ENCODE measurements at regions not wholly inside any gene's neighbourhood (a gene's known extent, or its start where the extent isn't known, plus 50 kb on each side); places are given as distances from the start of the nearest gene placed in this dataset.
A peak's percentile ranks its signal among the peaks of the same experiment; 100 is the strongest.
"Not testable (repeated sequence)": the region's sequence is repeated elsewhere in the genome, so short reads cannot be mapped to it uniquely, and the experiment has no call there.

- H3K9me3 Mint-ChIP-seq; ATAC-seq (replicated peaks); H3K36me3 Mint-ChIP-seq (ENCODE audit: insufficient read depth); H3K4me3 Mint-ChIP-seq; H3K4me1 Mint-ChIP-seq (ENCODE audit: low read depth in 2 of 2); H3K27ac Mint-ChIP-seq; DNase-seq: not testable (repeated sequence)
- peaks cover 0 to 54% of the 10 kb centered on the region in 2 donors for H3K27me3 Mint-ChIP-seq
Measured at GRCh38 chr17:79547171-79547570, 63.7 kb downstream of the RBFOX3 start.

DNA sequence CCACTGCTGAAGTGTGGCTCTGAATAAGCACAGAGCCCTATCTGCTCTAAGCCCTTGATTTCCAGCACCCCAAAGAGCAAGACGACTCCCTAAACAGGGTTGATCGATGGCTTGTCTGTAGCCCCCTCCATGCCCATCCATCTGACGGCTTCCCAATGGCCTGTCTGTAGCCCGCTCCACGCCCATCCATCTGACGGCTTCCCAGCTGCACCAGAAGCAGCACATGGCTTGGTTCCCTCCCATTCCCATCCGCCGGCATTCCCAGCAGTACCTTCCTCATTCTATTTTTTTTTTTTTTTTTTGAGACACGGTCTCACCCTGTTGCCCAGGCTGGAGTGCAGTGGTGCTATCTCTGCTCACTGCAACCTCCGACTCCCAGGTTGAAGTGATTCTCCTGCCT, 64.5 kb downstream of the RBFOX3 start:
- Mint-ChIP-seq H3K27me3 (peaks cover 0 to 54% of the 10 kb centered on the region in 2 donors), H3K27ac (peak overlapping the region in 1 of 2 donors; percentile 3), H3K9me3 (no peaks in the 10 kb centered on the region), H3K4me3 (no peak overlapping the region), H3K36me3 (ENCODE audit: insufficient read depth) (no peaks in the 10 kb centered on the region), H3K4me1 (ENCODE audit: low read depth in 2 of 2) (no peaks in the 10 kb centered on the region)
- no peak for DNase-seq
- no peak for ATAC-seq (replicated peaks)

- H3K27ac Mint-ChIP-seq: peak overlapping the region in 1 of 2 donors; percentile 7
- ATAC-seq (replicated peaks) (no peak), DNase-seq (no peak)
- H3K4me3 Mint-ChIP-seq: no peak overlapping the region
- no peaks in the 10 kb centered on the region for H3K9me3 Mint-ChIP-seq
- no peaks in the 10 kb centered on the region for H3K36me3 Mint-ChIP-seq (ENCODE audit: insufficient read depth)
- no peaks in the 10 kb centered on the region for H3K4me1 Mint-ChIP-seq (ENCODE audit: low read depth in 2 of 2)
- peaks cover 0 to 55% of the 10 kb centered on the region in 2 donors for H3K27me3 Mint-ChIP-seq
Measured at GRCh38 chr17:79545251-79546005, 65.4 kb downstream of the RBFOX3 start.

GRCh38 chr17:79544142-79544914, 66.5 kb downstream of the RBFOX3 start:
- H3K4me3 Mint-ChIP-seq: no peak overlapping the region
- no peak for ATAC-seq (replicated peaks)
- H3K36me3 Mint-ChIP-seq (ENCODE audit: insufficient read depth): no peaks in the 10 kb centered on the region
- no peaks in the 10 kb centered on the region for H3K9me3 Mint-ChIP-seq
- H3K27me3 Mint-ChIP-seq: peaks cover 0 to 61% of the 10 kb centered on the region in 2 donors
- DNase-seq: no peak
- no peaks in the 10 kb centered on the region for H3K4me1 Mint-ChIP-seq (ENCODE audit: low read depth in 2 of 2)
- H3K27ac Mint-ChIP-seq: peak overlapping the region in 1 of 2 donors; percentile 52

- ATAC-seq (replicated peaks): no peak
- H3K27me3 Mint-ChIP-seq: peaks cover 0 to 57% of the 10 kb centered on the region in 2 donors
Measured at GRCh38 chr17:79543531-79543930, 67.3 kb downstream of the RBFOX3 start.

DNA sequence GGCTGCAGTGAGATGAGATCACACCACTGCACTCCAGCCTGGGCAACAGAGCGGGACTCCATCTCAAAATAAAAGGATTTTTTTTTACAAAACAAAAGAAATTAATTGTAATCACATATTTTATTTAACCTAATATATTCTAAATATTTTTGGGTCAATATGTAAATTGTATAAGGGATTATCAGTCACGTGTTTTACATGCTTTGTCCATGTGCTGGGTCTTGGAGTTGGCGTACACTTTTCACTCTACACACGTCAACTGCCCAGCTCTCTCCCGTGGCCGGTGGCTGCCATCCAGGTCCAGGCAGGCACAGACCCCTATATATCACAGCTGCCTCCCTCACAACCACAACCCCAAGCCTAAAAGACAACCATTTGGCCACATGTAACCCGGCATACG, 68.1 kb downstream of the RBFOX3 start:
- ATAC-seq (replicated peaks) (no peak), DNase-seq (no peak)
- Mint-ChIP-seq H3K27me3 (peaks cover 0 to 58% of the 10 kb centered on the region in 2 donors), H3K9me3 (no peaks in the 10 kb centered on the region), H3K4me1 (ENCODE audit: low read depth in 2 of 2) (no peaks in the 10 kb centered on the region), H3K4me3 (no peak overlapping the region), H3K36me3 (ENCODE audit: insufficient read depth) (no peaks in the 10 kb centered on the region), H3K27ac (no peak overlapping the region)

More at GRCh38 chr17:79543531-79543930, 67.3 kb downstream of the RBFOX3 start:
- Mint-ChIP-seq H3K4me3 (no peak overlapping the region), H3K9me3 (no peaks in the 10 kb centered on the region), H3K36me3 (ENCODE audit: insufficient read depth) (no peaks in the 10 kb centered on the region), H3K4me1 (ENCODE audit: low read depth in 2 of 2) (no peaks in the 10 kb centered on the region), H3K27ac (no peak overlapping the region)
- DNase-seq: no peak

GRCh38 chr17:79541056-79541850, 69.6 kb downstream of the RBFOX3 start:
- Mint-ChIP-seq H3K27me3 (peaks cover 0 to 66% of the 10 kb centered on the region in 2 donors), H3K9me3 (no peaks in the 10 kb centered on the region), H3K4me1 (ENCODE audit: low read depth in 2 of 2) (no peaks in the 10 kb centered on the region), H3K27ac (no peak overlapping the region), H3K4me3 (no peak overlapping the region), H3K36me3 (ENCODE audit: insufficient read depth) (no peaks in the 10 kb centered on the region)
- DNase-seq (no peak), ATAC-seq (replicated peaks) (no peak)

DNA sequence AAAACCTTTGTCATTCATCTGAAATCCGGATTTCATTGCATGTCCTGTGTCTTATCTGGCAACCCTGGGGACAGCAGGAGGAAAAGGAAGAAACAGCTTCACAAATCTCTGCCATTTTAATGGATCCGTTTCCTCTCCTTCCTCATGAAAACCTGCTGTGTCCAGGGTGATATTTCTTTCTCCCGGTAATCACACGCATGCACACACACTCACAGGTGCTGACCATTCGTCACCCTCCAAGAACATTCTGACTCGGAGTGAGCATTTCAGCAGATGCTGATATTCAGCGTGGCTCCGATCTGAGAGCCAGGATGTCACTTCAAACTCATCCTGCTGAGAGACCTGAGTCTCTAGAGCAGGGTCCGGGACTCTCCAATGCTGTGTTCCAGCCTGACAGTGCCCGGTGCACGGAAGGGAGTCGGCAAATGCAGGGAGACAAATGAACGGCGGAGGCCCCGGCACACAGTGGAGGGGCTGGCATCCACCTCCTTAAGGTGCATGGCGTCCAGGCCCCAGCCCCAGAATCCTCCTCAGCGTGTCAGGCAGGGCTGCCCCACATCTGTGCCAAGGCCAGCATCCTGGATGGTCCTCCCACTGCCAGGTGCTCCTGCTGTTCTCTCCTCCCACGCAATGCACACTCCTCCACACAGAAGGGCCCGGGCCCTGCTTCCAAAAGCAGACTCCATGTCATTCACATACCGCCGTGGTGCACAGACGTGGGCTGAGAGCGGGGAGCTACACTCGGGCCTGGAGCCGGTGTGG, 70.7 kb downstream of the RBFOX3 start:
- H3K36me3 Mint-ChIP-seq (ENCODE audit: insufficient read depth): no peaks in the 10 kb centered on the region
- no peaks in the 10 kb centered on the region for H3K4me1 Mint-ChIP-seq (ENCODE audit: low read depth in 2 of 2)
- H3K27ac Mint-ChIP-seq: no peak overlapping the region
- ATAC-seq (replicated peaks): no peak
- H3K27me3 Mint-ChIP-seq: peaks cover 0 to 64% of the 10 kb centered on the region in 2 donors
- no peak for DNase-seq
- no peak overlapping the region for H3K4me3 Mint-ChIP-seq
- H3K9me3 Mint-ChIP-seq: no peaks in the 10 kb centered on the region

- no peaks in the 10 kb centered on the region for H3K36me3 Mint-ChIP-seq (ENCODE audit: insufficient read depth)
- peaks cover 0 to 60% of the 10 kb centered on the region in 2 donors for H3K27me3 Mint-ChIP-seq
- H3K4me3 Mint-ChIP-seq: no peak overlapping the region
- DNase-seq (no peak), ATAC-seq (replicated peaks) (no peak)
- no peaks in the 10 kb centered on the region for H3K9me3 Mint-ChIP-seq
- H3K27ac Mint-ChIP-seq: no peak overlapping the region
- no peaks in the 10 kb centered on the region for H3K4me1 Mint-ChIP-seq (ENCODE audit: low read depth in 2 of 2)
Measured at GRCh38 chr17:79538291-79538690, 72.6 kb downstream of the RBFOX3 start.

DNA sequence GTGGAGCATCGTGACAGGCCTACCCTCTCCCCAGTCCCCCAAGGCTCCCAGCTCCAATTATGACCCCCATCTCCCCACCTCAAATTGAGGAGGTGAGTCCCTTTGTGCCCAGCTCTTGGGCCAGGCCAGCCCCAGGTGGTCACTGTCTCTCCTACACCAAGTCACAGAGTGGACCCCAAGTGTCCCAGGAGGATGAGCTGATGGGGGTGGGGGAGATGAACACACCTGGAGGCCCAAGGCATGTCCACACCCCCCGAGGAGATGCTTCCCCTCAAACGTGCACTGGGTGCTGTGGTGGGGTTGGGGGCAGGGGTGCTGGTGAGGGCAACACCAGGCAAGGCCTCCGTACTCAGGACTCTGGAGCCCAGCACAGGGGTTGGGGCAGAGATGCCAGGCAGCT, 73.2 kb downstream of the RBFOX3 start:
- no peaks in the 10 kb centered on the region for H3K9me3 Mint-ChIP-seq

GRCh38 chr17:79537061-79537460, 73.8 kb downstream of the RBFOX3 start:
- Mint-ChIP-seq H3K36me3 (ENCODE audit: insufficient read depth) (no peaks in the 10 kb centered on the region), H3K27me3 (peaks cover 0 to 63% of the 10 kb centered on the region in 2 donors), H3K4me3 (no peak overlapping the region), H3K27ac (peak overlapping the region in 1 of 2 donors; percentile 29), H3K4me1 (ENCODE audit: low read depth in 2 of 2) (no peaks in the 10 kb centered on the region), H3K9me3 (no peaks in the 10 kb centered on the region)
- DNase-seq: no peak
- no peak for ATAC-seq (replicated peaks)

More for the DNA sequence above, 73.2 kb downstream of the RBFOX3 start:
- no peaks in the 10 kb centered on the region for H3K36me3 Mint-ChIP-seq (ENCODE audit: insufficient read depth)
- H3K27me3 Mint-ChIP-seq: peaks cover 0 to 57% of the 10 kb centered on the region in 2 donors
- H3K27ac Mint-ChIP-seq: peak overlapping the region in 1 of 2 donors; percentile 29
- no peaks in the 10 kb centered on the region for H3K4me1 Mint-ChIP-seq (ENCODE audit: low read depth in 2 of 2)
- H3K4me3 Mint-ChIP-seq: no peak overlapping the region
- ATAC-seq (replicated peaks) (no peak), DNase-seq (no peak)

GRCh38 chr17:79536212-79536840, 74.5 kb downstream of the RBFOX3 start:
- Mint-ChIP-seq H3K27ac (no peak overlapping the region), H3K9me3 (no peaks in the 10 kb centered on the region), H3K4me3 (no peak overlapping the region), H3K4me1 (ENCODE audit: low read depth in 2 of 2) (no peaks in the 10 kb centered on the region), H3K36me3 (ENCODE audit: insufficient read depth) (no peaks in the 10 kb centered on the region), H3K27me3 (peaks cover 0 to 70% of the 10 kb centered on the region in 2 donors)
- no peak for DNase-seq
- no peak for ATAC-seq (replicated peaks)
